ENCODE measurements at regions not wholly inside any gene's neighbourhood (a gene's known extent, or its start where the extent isn't known, plus 50 kb on each side); places are given as distances from the start of the nearest gene placed in this dataset.

DNA sequence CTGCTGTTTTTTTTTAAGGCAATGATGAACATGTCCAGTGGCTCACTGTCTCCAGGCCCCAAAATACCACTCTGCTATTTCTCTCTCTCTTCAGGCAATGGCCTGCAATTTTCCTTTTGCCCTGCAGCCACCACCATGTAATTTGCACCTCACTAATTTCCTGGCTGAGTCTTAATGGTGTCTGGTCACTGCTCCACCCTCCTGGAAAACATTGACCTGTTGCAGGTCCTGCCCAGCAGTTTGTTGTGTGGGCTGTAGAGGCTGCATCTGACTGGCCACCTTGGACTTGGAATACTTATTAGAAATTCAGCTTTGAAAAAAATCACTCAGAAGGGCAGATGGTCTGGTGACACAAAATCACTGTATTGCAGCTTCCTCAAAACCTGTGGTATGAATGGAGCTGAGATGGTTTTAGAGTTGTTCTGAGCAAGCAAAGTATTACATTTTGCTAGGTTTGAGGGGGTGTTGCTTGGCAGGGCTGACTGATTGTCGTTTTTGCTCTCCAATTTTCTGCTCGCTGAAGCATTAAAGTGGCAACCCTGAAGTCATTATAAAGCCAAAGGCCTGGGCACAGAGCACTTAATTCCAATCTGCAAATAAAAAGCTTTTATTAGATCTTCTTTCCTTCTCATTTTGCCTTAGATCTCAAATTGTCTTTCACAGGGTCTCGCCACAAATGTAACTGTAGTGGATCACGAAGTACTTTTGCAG, 134.8 kb downstream of the TMEM174 start:
- no peak for DNase-seq

DNA sequence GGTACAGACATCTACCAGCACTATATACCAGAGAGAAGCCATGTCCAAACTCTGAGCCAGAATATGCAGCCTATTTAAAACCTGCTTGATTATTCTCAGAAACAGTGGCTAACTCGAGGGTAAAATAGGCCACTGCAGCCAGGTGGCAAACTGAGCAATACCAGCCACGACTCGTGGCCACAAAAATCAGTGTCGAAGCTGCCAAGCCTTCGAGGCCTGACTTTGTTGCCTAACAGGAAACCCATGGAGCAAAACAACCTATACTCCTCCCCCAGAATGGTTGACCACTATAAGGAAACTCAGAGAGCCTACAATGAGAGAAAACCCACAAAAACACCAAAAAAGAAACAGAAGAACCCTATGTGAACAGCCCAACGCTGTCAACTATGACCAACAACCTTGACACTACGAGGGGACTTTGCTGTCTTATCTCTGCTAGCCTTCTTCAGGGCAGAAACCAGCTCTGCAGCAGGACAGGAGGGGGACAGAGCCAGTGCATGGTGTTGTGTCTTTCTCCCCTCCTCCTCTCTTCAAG, 133.8 kb downstream of the TMEM174 start:
- no peak for DNase-seq

DNA sequence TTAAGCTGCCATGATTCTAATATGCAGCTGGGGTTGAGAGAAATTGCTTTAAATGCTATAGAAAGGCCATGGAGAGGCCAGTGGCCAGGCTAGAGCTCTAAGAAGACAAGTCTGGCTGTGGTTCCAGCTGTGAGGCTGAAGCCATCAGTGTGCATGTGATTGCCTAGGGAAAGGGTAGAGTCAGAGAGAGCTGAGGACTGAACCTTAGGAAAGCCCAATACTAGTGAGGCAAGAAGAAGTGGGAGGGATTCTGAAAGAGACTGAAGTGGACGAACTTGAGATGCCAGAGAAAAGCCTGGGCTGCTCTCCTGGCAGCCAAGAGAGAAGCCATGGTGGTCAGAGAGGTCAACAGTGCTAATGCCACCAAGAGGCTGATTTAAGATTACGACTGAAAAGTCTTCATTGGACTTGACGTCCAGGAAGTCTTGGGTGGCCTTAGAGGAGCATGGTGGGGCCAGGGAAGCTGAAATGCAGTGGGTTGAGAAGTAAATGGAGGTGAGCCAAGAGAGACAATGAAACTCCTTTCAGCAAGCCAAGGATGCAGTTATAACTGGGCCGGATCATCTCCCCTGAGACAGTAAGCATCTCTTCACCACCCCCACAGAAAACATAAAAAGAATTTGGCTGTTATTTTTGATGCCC, 133.2 kb downstream of the TMEM174 start:
- no peak for DNase-seq

DNA sequence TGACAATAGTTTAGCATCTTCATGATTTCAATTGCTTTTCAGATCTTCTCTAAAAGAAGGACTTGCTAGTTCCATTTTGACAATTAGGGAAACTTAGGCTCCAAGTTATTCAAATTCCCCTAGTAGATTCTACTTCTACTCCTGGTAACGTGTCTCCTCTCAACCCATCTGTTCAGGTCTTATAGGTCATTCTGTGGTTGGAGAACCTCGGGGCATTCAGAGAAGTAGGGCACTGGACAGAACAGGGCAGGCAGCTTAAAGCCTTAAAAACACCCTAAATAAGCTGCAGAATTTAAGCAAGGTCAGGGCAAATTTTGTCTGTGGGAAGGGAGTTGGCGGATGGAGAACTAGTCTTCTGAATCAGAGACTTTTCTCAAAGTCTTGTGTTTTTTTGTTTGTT, 132.4 kb downstream of the TMEM174 start:
- no peak for DNase-seq

DNA sequence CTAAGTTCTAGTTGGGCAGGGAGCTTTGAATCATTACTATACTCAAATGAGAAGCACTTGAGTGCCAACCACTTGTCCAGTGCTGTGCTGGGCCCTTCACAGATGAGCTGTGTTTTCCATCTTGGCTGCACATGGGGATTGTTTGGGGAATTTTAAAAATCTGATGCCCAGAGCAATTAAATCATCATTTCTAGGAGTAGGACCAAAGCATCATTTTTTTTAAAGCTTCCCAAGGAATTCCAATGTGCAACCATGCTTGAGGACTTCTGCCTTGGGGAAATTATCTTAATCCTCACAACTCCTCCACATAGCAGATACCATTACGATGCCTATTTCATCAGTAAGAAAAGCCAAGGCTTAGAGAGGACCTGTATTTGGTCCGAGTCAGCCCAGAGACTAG, 131.4 kb downstream of the TMEM174 start:
- no peak for DNase-seq

DNA sequence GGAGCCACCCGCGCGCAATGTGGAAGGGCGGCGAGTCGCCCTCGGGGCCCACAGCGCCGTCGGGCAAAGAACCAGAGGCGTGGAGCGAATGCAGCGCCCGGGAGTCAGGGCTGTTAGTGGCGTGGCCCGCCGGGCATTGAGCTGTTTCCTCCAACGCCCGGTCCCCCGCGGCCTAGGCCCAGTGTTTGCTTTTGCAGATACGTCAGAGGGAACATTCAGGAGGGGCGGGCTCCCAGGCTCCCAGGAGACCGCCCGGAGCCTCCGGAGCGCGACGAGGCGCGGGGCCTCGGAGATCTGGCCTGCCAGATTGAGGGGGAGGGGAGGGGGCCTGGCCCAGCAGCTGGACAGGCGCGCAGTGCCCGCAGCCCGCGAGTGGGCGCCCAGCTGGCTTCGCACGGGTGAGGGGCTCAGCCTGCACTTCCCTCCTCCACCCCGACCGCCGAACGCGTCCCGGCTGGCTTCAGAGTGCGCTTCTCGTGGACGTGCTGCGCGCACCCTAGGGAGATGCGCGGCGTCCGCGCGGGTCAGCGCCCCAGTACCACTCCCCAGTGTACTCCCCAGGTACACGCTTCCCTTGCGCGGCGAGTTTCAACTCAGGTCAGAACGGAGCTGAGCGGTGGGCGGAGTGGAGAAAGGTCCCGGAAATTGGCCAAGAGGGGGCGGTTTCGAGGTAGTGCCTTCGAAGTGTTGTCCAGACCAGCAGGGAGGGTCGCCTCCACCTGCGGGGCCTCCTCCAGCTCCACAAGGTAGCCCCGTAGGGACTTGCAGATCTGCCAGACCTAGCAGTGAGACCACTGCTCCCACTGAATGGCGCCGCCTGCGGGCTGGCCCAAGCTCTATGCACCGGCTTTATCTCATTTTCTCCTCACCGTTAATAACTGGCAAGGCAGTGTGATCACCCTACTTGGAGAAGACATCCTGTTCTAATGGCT, 130.4 kb downstream of the TMEM174 start:
- peak; percentile 71 for DNase-seq

DNA sequence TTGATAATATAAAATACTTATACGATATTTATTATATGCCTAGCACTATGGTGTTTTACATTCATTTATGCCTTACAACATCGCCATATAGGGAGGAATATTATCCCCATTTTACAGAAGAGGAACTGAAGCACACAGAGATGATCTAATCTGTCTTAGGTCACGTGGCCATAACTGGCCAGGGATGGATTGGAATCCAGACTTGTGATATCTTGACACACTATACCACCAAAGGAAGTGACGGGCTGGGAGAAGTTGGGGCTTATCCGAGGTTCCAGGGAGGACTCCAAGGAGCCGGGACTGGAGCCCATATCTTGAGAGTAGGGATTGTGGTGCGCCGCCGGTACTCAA, 129.8 kb downstream of the TMEM174 start:
- no peak for DNase-seq

DNA sequence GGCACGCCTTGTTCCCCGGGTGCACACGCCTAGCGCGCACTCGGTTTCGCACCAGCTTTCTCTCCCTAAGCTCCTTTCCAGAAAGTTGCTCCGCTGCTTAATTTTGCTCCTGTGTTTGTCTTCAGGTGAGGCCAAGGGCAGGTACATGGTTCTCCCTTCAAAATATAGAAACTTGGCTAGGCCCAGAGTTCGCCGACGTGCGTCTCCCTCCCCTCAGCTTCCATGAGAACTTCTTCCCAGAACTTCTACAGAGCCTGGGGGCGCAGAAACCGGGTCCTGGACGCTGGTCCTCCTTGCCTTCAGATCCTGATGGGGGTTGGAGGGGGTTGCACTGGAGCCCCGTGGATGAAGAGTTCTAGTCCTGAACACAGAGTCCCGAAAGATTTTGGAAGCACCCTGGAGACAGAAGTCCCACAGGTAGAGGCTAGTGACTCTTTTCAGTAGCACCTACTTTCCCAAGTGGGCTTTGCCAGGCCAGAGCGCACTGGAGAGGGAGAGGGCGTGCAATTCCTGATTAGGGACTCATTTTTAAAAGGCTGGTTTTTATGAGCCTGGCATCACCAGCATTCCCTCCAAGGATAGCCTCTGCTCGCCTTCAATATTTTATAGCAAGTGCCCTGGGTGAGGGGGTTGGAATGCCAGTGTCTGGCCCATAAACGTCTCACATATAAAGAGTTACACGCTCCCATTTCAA, 128.4 kb downstream of the TMEM174 start:
- no peak for DNase-seq

DNA sequence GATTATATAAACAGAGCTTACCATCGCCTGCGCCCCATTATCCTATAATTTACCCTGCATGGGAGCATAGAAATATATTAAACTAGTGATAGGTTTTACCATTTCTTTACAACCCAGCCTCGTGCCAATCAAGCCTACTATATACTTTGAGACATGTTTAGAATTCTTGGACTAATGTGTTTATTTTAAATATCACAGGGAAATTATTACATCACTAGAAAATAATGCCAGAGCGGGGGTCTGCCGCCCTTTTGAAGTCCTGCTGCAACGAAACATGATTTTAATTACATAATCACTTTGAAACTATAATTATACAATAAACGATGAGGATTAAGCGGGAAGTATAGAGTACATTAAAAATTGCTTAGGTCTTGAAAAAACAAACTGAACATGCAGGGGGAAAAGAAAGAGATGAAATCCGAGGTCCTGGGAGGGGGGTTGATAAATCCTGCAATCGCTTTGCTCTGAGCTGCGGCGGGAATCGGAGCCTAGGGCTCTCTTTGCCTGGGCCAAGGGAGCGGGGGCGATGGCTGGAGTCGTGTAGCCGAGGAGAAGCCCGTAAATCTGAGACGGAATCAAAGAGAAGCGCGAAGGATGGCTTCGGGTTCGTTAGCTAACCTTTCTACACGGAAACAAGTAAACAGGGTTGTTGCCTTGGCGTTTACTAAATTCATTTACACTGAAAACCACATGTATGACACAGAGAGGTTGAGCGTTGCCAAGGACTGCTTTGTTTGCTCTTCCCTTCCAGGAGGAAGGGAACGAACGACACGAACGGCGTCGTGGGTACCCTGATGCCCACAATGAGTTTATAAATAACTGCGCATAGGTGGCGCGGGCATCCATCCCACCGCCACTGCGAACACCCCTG, 127.6 kb downstream of the TMEM174 start:
- DNase-seq: no peak

DNA sequence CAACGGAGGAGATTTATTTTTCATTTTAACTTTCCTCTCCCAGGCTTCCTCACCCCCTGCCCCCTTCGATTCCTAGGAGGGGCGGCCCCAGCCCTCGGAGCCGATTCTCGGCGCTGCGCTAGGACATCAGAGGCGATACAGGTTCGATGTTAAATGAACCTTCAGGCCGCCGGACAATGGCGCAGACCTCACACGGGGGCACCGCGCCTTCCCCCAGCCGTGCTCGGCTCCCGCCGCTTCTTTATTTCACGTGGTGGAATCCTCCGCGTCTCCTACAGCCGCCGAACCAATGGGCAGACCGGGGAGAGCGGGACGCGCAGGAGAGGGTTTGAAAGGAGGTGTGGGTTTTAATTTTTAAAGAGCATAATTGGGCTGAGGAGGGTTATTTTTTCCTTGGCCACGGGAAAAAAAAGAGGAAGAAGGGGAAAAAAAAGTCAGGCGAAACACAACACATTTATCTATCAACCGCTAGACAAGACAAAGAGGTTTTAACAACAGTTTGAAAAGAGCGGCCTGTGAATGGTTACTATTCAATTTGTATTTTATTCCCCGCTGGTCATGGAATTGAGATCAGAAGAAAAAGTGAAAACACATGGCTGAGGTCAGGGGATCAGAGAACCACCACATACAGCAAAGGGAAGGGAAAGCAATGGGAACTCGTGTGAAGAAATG, 126.8 kb downstream of the TMEM174 start:
- no peak for DNase-seq

DNA sequence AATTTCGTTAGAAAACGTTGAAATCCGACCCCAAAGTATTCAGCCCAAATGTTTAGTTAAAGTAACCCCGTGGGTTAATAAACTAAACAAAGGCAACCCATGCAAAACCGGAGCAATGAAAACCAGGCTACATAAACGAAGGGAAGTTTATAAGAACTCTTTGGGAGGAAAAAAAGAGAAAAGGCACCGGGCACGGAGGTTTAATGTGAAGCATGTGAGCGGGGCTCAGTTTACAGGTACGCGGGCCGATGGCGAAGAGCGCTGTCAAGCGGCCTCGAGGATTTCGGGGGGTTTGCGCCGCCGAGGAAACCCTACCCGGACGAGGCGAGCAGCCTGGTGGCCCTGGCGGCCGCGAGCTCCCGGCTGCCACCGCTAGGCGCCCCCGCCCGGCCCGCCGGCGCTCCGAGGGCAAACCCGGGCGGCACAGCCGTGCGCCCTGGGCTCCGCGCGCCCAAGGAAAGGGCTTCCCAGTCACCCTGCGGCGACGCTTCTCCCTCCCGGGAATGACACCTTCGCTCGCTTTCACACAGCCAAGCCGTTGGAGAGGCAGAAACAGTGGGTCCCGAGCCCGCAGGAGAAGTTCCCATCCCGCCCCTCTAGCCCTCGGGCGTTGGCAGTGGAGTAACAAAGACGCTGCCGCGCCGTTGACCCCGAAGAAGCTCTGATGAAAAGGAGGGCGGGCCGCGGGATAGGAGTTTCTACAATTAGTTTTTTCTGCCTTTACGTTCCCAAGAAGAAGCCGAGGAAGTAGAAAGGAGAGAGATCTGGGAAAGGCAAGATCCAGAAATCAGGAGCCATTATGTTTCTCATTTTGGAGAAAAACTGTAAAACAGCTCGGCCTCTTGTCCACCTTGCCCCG, 126.0 kb downstream of the TMEM174 start:
- no peak for DNase-seq

DNA sequence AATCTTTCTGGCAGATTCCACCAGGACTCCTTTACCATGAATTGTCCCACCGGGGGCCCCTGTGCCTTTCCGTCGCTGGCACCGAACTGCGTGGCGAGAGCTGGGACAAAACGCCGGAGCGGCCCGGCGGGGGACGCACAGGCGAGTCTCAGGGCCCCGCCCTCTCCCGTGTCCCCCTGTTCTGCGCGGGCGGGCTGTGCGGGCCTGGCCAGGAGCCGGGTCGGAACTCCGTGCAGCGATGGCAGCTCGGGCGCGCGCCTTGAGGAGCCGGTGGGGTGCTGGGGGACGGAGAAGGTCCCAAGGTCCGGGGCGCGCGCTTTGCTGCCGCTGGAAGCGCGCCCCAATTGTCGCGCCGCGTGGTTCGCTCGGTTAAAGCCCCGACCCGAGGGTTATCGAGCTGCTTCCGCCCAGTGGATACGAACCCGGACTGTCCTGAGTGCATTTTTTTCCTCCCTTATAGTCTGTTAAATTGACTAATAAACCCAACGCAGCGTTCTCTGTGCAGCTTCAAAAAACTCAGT, 125.3 kb downstream of the TMEM174 start:
- no peak for DNase-seq

DNA sequence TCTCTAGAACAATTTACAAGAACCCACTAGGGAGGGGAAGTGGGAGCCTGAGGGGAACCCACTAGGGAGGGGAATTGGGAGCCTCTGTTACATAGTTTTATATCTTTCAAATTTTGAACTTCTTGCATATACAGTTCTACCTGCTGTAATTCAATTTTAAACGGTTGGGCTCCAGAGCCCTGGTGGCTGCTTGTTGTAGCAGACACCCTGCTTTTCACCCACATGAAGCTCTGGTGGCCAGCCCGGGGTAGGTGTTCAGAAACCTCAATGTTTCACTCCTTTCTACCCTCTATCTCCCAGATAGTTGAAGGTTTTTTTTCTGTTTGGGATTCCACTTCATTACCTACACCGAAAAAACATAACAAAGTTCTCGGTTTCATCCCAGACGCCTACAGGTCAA, 124.4 kb downstream of the TMEM174 start:
- no peak for DNase-seq

DNA sequence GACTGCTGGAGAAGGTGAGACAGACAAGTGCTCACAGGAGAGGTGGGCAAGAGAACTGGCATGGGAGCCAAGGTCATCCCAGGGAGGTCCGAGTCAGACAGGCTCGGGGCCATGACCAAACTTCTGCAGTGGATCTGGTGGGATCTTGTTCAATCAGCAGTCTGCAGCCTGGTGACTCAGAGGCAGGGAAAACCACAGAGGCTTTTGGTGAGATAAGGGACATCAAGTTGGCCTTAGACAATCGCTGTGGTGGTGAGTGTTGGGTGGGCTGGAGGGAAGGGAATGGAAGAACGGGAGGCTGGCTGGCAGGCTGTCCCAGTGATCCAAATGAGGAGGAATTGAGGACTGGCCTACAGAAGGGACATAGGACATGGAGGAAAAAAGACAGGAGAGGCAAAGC, 123.8 kb downstream of the TMEM174 start:
- DNase-seq: no peak

DNA sequence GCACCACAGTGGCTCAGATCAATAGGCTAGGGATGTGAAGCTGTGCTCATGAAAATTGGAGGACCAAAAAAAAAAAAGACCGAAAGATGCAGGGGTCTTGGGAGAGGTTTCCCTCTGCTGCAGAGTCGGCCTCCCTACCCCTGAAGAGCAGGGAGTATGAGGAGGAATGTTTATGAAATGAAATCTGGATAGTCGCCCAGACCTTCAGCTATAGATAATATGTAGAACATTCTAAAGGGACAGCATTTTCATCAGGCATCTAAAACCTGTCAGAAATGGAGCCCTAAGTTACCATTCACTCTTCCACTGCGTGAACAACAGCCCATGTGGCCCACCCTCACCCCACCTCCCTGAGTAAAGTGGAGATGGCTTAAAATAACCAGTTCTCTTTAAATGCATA, 122.9 kb downstream of the TMEM174 start:
- DNase-seq: no peak

DNA sequence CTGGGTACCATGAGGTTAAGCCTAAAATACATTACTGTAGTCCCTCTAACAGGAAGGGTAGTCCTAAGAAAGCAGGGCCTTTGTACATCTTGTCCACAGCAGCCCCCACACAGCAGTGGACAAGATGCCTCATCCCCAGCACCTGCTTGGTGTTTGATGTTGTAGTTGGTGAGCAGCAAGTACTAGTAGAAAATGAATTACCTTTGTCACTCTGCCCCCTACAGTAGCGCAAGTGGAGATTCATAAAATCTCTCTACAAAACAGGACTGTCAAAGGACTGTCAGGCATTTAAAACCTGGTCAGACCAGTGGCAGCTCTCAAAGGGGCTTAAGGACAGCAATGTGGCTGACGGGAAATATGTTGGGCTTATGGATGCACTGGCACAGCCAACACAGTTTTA, 122.5 kb downstream of the TMEM174 start:
- DNase-seq: peak; percentile 18

DNA sequence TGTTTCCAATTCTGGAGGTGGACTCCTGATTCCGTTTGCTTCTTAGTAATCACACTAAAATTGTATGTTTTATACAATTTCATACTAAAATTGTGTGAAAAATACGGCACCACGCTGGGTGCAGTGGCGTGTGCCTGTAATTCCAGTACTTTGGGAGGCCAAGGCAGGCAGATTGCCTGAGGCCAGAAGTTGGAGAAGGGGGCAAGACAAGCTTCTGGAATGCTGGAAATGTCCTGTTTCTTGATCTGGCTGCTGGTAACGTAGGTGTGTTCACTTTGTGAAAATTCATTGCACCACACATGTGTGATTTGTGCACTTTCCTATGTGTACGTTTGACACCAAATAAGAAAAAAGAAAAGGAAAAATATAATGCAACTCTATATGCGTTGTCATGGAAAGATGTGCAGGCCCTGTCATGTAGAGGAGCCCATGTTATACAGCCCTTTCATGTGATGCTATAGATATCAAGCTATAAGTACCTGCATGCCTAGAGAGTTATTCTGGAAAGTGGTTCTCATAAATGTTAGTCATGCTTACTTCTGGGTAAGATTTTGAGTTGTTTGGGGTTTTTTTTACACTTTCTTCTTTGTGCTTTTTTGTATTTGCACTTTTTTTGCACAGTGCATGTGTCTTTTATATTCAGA, 119.9 kb downstream of the TMEM174 start:
- no peak for DNase-seq

DNA sequence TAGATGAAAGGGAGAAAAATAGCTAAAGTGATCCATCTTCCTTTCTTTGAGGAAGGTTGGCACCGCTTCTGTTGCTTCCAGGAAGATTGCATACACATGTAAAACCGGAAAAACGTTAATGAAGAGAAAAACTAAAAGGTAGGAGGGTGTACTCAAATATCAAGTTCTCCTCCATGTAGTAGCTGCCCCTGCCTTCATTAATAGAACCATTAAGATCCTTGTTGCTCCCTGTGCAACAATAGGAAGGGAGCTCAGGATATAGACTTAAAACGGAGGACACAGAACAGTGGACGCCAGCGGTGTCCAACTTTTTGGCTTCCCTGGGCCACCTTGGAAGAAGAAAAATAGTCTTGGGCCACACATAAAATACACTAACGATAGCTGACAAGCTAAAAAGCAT, 118.9 kb downstream of the TMEM174 start:
- DNase-seq: no peak

DNA sequence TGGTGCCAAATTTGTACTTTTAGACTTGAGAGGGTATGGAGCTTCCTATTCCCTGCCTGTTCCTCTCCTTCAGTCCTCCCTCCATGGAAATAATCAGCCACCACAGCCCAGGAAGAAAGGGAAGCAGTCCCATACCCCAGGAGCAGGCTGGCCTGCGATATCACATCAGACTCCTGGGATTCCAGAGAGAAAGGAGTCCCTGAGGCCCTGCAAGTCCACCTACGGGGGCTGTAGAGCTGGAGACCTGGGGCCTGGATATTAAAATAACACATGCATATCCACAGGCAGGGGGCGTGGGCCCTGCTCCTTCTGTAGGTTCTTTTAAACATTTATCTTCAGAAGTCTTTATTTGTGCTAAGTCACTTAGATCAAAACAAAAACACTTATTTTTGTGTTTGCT, 117.2 kb downstream of the TMEM174 start:
- no peak for DNase-seq
